OCI-LY1 (cell line): ENCODE measurements at regions not wholly inside any gene's neighbourhood (a gene's known extent, or its start where the extent isn't known, plus 50 kb on each side); places are given as distances from the start of the nearest gene placed in this dataset.

ENCODE experiments used
- EZH2 ChIP-seq: fragments of 200-600 bp; sonication (generic), shearing (Covaris generic); IDR thresholded peaks from 2 replicates; pipeline ENCODE4 v1.8.0; 2017; ENCODE audit warnings: borderline replicate concordance, mixed run types, mild to moderate bottlenecking, antibody characterized with exemption, low read length, moderate library complexity, mixed read lengths
- TF ChIP-seq, protein P1 (sequence below): fragments of 200-600 bp; sonication (generic), shearing (Covaris generic); IDR thresholded peaks from 2 replicates; pipeline ENCODE4 v1.5.1; 2017; ENCODE audit warnings: mild to moderate bottlenecking, antibody characterized with exemption, low read length, moderate library complexity, mixed read lengths

DNA sequence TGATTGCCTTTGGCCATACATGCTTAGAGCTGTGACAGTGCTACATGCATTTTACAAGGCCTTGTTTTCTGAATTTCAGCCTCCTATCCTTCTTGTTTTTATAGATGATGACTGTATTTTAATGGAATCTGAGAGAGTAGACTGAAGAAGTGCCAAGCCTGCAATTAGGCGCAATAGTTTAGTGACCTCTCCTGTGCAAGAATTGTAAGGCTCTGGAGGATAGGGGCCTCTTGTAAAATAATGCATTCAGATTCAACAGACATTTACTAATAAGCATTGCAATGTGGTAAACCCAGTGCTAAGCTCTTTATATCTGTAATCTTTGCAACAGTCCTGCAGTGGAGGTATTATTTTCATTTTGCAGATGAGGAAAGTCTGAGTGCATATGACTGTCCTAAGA, 105.5 kb downstream of the TDRD15 start:
- TF ChIP-seq, protein P1, sequence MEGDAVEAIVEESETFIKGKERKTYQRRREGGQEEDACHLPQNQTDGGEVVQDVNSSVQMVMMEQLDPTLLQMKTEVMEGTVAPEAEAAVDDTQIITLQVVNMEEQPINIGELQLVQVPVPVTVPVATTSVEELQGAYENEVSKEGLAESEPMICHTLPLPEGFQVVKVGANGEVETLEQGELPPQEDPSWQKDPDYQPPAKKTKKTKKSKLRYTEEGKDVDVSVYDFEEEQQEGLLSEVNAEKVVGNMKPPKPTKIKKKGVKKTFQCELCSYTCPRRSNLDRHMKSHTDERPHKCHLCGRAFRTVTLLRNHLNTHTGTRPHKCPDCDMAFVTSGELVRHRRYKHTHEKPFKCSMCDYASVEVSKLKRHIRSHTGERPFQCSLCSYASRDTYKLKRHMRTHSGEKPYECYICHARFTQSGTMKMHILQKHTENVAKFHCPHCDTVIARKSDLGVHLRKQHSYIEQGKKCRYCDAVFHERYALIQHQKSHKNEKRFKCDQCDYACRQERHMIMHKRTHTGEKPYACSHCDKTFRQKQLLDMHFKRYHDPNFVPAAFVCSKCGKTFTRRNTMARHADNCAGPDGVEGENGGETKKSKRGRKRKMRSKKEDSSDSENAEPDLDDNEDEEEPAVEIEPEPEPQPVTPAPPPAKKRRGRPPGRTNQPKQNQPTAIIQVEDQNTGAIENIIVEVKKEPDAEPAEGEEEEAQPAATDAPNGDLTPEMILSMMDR: no peak
- no peak for TF ChIP-seq EZH2
